SK-N-SH treated with all-trans-retinoic acid at 6 μM for 48 hours (cell line): ENCODE measurements at regions not wholly inside any gene's neighbourhood (a gene's known extent, or its start where the extent isn't known, plus 50 kb on each side); places are given as distances from the start of the nearest gene placed in this dataset.

Source experiments
- BACH2 ChIP-seq: fragments of 250-450 bp; sonication (Bioruptor Pico); IDR thresholded peaks from 2 replicates; pipeline ENCODE4 v1.9.0; 2021; ENCODE audit warnings: mild to moderate bottlenecking, borderline replicate concordance
- CSDC2 ChIP-seq: fragments of 250-450 bp; sonication (Bioruptor Pico); IDR thresholded peaks from 2 replicates; pipeline ENCODE4 v1.5.0; 2020; ENCODE audit warnings: mild to moderate bottlenecking, moderate library complexity
- ESRRG ChIP-seq: fragments of 250-450 bp; sonication (Bioruptor Pico); IDR thresholded peaks from 2 replicates; pipeline ENCODE4 v1.6.1; 2021; ENCODE audit warnings: mild to moderate bottlenecking
- GLIS3 ChIP-seq: fragments of 250-450 bp; sonication (Bioruptor Pico); IDR thresholded peaks from 2 replicates; pipeline ENCODE4 v1.5.0; 2020; ENCODE audit warnings: mild to moderate bottlenecking, moderate library complexity
- OSR1 ChIP-seq: fragments of 250-450 bp; sonication (Bioruptor Pico); IDR thresholded peaks from 2 replicates; pipeline ENCODE4 v1.8.0; 2022; ENCODE audit warnings: moderate library complexity, mild to moderate bottlenecking, inconsistent platforms
- POU6F1 ChIP-seq: fragments of 250-450 bp; sonication (Bioruptor Pico); IDR thresholded peaks from 2 replicates; pipeline ENCODE4 v1.8.0; 2021; ENCODE audit warnings: low read depth, mild to moderate bottlenecking, moderate library complexity, borderline replicate concordance
- RARB ChIP-seq: fragments of 250-450 bp; sonication (Bioruptor Pico); IDR thresholded peaks from 2 replicates; pipeline ENCODE4 v1.8.0; 2021; ENCODE audit warnings: mild to moderate bottlenecking, moderate library complexity
- SNAI2 ChIP-seq: fragments of 250-450 bp; sonication (Bioruptor Pico); IDR thresholded peaks from 2 replicates; pipeline ENCODE4 v1.5.0; 2020; ENCODE audit warnings: mild to moderate bottlenecking, moderate library complexity
- TCF4 ChIP-seq: fragments of 250-450 bp; sonication (Bioruptor Pico); IDR thresholded peaks from 2 replicates; pipeline ENCODE4 v1.8.0; 2021; ENCODE audit warnings: mild to moderate bottlenecking, moderate library complexity, borderline replicate concordance
- TOX ChIP-seq: fragments of 250-450 bp; sonication (Bioruptor Pico); IDR thresholded peaks from 2 replicates; pipeline ENCODE4 v1.8.0; 2021; ENCODE audit warnings: mild to moderate bottlenecking, moderate library complexity, borderline replicate concordance
- ZC3H10 ChIP-seq: fragments of 250-450 bp; sonication (Bioruptor Pico); IDR thresholded peaks from 2 replicates; pipeline ENCODE4 v1.5.1; 2021; ENCODE audit warnings: mild to moderate bottlenecking, moderate library complexity
- ZNF8 ChIP-seq: fragments of 450-650 bp; formaldehyde crosslinking; IDR thresholded peaks from 2 replicates; pipeline ENCODE4 v1.5.0; 2020; ENCODE audit warnings: mild to moderate bottlenecking, moderate library complexity
- TF ChIP-seq, protein P1 (sequence below): fragments of 250-450 bp; sonication (Bioruptor Pico); IDR thresholded peaks from 2 replicates; pipeline ENCODE4 v1.5.1; 2020; ENCODE audit warnings: low read depth, mild to moderate bottlenecking, moderate library complexity
- TF ChIP-seq, protein P2 (sequence below): fragments of 250-450 bp; sonication (Bioruptor Pico); IDR thresholded peaks from 2 replicates; pipeline ENCODE4 v1.8.0; 2020; ENCODE audit warnings: mild to moderate bottlenecking, moderate library complexity, borderline replicate concordance

DNA sequence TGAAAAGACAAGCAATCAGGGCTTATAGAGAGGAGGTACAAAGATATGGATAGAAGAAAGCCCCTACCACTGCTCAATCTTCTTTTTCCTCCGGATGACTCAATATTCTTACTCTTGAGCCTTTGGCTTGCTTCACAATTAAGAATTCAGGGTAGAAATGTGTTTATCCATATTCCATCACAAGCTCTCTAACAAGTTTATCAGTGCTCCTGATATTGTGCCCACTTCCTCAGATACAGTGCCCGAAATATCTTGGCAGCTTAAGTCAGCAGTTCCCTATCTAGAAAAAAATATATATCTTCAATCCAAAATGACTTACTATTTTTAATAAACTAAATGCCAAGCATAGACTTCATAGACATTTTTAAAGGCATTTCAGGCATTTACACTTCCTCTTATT is 255.1 kb upstream of the FAT3 start:
- no peak for TF ChIP-seq BACH2 (CRISPR knock-in tag)
- TF ChIP-seq, protein P1, sequence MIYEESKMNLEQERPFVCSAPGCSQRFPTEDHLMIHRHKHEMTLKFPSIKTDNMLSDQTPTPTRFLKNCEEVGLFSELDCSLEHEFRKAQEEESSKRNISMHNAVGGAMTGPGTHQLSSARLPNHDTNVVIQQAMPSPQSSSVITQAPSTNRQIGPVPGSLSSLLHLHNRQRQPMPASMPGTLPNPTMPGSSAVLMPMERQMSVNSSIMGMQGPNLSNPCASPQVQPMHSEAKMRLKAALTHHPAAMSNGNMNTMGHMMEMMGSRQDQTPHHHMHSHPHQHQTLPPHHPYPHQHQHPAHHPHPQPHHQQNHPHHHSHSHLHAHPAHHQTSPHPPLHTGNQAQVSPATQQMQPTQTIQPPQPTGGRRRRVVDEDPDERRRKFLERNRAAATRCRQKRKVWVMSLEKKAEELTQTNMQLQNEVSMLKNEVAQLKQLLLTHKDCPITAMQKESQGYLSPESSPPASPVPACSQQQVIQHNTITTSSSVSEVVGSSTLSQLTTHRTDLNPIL (CRISPR knock-in tag) = no peak
- TF ChIP-seq CSDC2 (CRISPR knock-in tag) = no peak
- TF ChIP-seq OSR1 (CRISPR knock-in tag) = no peak
- no peak for TF ChIP-seq ZC3H10 (CRISPR knock-in tag)
- TF ChIP-seq SNAI2 (CRISPR knock-in tag) = no peak
- TF ChIP-seq, protein P2, sequence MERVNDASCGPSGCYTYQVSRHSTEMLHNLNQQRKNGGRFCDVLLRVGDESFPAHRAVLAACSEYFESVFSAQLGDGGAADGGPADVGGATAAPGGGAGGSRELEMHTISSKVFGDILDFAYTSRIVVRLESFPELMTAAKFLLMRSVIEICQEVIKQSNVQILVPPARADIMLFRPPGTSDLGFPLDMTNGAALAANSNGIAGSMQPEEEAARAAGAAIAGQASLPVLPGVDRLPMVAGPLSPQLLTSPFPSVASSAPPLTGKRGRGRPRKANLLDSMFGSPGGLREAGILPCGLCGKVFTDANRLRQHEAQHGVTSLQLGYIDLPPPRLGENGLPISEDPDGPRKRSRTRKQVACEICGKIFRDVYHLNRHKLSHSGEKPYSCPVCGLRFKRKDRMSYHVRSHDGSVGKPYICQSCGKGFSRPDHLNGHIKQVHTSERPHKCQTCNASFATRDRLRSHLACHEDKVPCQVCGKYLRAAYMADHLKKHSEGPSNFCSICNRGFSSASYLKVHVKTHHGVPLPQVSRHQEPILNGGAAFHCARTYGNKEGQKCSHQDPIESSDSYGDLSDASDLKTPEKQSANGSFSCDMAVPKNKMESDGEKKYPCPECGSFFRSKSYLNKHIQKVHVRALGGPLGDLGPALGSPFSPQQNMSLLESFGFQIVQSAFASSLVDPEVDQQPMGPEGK (CRISPR knock-in tag) = no peak
- TF ChIP-seq TOX = no peak
- TF ChIP-seq ESRRG = no peak
- TF ChIP-seq TCF4 (CRISPR knock-in tag) = no peak
- TF ChIP-seq POU6F1 = no peak
- TF ChIP-seq RARB (CRISPR knock-in tag) = no peak
- no peak for TF ChIP-seq ZNF8 (CRISPR knock-in tag)
- no peak for TF ChIP-seq GLIS3 (CRISPR knock-in tag)
